Prostate gland (tissue), 2 donors: ENCODE measurements at regions not wholly inside any gene's neighbourhood (a gene's known extent, or its start where the extent isn't known, plus 50 kb on each side); places are given as distances from the start of the nearest gene placed in this dataset.

Source experiments
- DNase-seq: peaks from one replicate; pipeline ENCODE4 v3.0.0-alpha.2; 2019; ENCODE audit warnings: low spot score
- H3K27ac ChIP-seq, 2 donors: fragments of 200-600 bp; sonication (generic); 2 replicates each; pipeline ENCODE4 v1.5.1; 2017 to 2019
- H3K27me3 ChIP-seq: fragments of 200-600 bp; sonication (generic); replicated peaks from 2 replicates; pipeline ENCODE4 v1.5.1; 2019; ENCODE audit not compliant: insufficient read depth
- H3K36me3 ChIP-seq, 2 donors: fragments of 200-600 bp; sonication (generic); 1 replicate in 1 of 2; 2 replicates in 1 of 2; pipeline versions ENCODE4 v1.5.1 to v1.8.1; 2017 to 2019
- H3K4me1 ChIP-seq: fragments of 200-600 bp; sonication (generic); replicated peaks from 2 replicates; pipeline ENCODE4 v1.5.1; 2019
- H3K4me3 ChIP-seq, 2 donors: fragments of 200-600 bp; sonication (generic); 2 replicates each; pipeline ENCODE4 v1.5.1; 2017 to 2019
- H3K9me3 ChIP-seq: fragments of 200-600 bp; sonication (generic); 2 replicates; pipeline ENCODE4 v1.5.1; 2017
- POLR2A ChIP-seq: fragments of 450-650 bp; IDR thresholded peaks from one replicate; pipeline ENCODE4 v1.6.1; 2016; ENCODE audit warnings: antibody characterized with exemption, mild to moderate bottlenecking
- POLR2AphosphoS5 ChIP-seq: sonication (generic); formaldehyde crosslinking; IDR thresholded peaks from one replicate; pipeline ENCODE4 v1.6.1; 2017; ENCODE audit warnings: antibody characterized with exemption
- WGBS: methylation state at CpG from one replicate; pipeline ENCODE4 v1.1.5; 2018; 5-methylcytosine and 5-hydroxymethylcytosine counted together
- intact Hi-C: fragments of 100-400 bp; cut with DNase I; formaldehyde crosslinking; loops from one replicate; pipeline ENCODE4 v1.14.2; 2022
- TF ChIP-seq, protein P1 (sequence below), 4 experiments: fragments of 200-600 bp in 2 of 4; fragments of 450-650 bp in 2 of 4; sonication (generic) in 2 of 4; IDR thresholded peaks; 1 replicate in 3 of 4; 2 replicates in 1 of 4; pipeline ENCODE4 v1.5.1; 2016 to 2019; ENCODE audit warnings: antibody characterized with exemption in 4 of 4, mild to moderate bottlenecking in 2 of 4, moderate library complexity in 2 of 4

DNA sequence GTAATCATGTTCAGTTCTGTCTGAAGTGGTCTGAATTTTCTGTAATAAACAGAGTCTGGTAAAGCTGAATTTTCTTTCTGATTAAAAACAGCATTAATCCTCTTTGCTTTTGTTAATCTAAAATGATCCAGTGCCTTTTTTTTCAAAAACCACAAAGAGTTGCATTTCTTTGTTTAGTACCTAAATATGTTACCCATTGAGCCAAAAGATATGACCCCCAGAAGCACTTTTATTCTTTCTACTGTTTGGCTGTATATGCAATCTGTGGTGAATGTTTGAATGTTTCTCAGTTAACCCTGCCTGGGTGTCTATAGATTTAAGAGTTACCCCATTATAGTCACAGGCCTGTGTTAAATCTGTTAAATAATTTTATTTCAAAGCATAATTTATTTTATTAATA lies 394.8 kb downstream of the PTPRC start:
- Histone ChIP-seq H3K4me3 (no peak overlapping the region), H3K4me1 (no peaks in the 10 kb centered on the region), H3K27ac (no peak overlapping the region), H3K9me3 (no peaks in the 10 kb centered on the region), H3K27me3 (no peaks in the 10 kb centered on the region), H3K36me3 (no peaks in the 10 kb centered on the region)
- TF ChIP-seq POLR2A: no peak
- no peak for TF ChIP-seq POLR2AphosphoS5
- TF ChIP-seq, protein P1, sequence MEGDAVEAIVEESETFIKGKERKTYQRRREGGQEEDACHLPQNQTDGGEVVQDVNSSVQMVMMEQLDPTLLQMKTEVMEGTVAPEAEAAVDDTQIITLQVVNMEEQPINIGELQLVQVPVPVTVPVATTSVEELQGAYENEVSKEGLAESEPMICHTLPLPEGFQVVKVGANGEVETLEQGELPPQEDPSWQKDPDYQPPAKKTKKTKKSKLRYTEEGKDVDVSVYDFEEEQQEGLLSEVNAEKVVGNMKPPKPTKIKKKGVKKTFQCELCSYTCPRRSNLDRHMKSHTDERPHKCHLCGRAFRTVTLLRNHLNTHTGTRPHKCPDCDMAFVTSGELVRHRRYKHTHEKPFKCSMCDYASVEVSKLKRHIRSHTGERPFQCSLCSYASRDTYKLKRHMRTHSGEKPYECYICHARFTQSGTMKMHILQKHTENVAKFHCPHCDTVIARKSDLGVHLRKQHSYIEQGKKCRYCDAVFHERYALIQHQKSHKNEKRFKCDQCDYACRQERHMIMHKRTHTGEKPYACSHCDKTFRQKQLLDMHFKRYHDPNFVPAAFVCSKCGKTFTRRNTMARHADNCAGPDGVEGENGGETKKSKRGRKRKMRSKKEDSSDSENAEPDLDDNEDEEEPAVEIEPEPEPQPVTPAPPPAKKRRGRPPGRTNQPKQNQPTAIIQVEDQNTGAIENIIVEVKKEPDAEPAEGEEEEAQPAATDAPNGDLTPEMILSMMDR (IDR thresholded peaks at IDR 0.05): no peak
- DNase-seq: no peak
- intact Hi-C loops: no loop called here

DNA sequence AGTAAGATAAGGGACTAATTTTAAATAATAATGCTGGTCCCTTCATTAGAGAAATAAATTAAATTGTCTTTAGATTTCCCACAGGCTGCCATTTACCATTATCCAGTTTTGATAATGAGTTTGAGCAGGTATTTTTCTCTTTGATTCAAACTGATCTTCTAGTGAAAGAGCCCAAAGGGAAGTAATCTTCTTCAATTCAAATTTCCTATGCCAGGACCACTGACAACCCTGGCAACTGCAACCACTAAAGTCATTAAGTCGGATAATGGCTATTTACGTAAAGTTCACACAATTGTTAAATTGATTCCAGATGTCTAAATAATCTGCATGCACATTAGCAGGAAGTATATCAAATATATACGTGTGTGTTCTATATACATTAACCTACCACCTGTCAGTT lies 399.3 kb downstream of the PTPRC start:
- WGBS: 59% methylated on average over 3 of the region's 3 CpGs
- no peaks in the 10 kb centered on the region for H3K9me3 ChIP-seq
- no peaks in the 10 kb centered on the region for H3K4me1 ChIP-seq
- H3K4me3 ChIP-seq: no peak overlapping the region
- H3K27ac ChIP-seq: no peak overlapping the region
- TF ChIP-seq POLR2AphosphoS5: no peak
- TF ChIP-seq, protein P1 (IDR thresholded peaks at IDR 0.05): no peak
- TF ChIP-seq POLR2A: no peak
- no peak for DNase-seq
- intact Hi-C loops: no loop called here
- no peaks in the 10 kb centered on the region for H3K36me3 ChIP-seq
- H3K27me3 ChIP-seq: no peaks in the 10 kb centered on the region

DNA sequence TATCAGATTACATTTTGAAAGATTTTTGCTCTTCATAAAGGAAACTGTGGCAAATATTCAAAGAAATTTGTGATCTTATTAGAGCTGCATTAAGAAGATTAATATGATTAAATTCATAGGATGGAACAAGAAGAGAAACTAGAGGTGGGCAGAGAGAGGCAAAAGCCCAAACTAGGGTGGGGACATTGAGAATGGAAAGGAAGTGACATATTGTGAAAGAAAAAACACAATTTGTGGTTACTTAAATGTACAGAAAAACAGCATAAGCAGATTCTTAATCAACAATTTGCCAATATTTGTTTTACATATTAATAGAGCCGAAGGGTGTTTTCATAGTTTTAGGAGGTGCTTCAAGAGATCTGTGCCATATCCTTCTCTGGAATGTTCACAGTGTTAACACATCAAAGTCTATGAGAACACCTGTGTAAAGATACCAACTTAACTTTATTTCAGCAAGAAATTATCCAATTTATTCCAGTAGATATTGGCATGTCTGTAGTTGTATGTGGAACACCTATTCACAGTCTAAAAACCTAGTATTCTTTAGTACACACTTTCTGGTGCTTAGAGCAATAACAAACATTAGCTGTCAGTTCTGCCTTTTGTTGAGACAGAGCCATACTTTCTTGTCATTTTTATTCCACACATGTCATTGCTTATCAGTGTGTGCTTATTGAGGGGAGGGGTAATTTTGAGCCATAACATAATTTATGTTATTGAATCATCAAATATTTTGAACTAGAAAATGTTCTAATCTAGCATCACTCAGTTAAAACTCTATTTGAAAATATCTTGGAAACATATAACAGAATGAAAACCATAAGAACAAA lies 401.5 kb downstream of the PTPRC start:
- Histone ChIP-seq H3K27ac (no peak overlapping the region), H3K4me1 (no peaks in the 10 kb centered on the region), H3K4me3 (no peak overlapping the region), H3K27me3 (no peaks in the 10 kb centered on the region), H3K9me3 (no peaks in the 10 kb centered on the region), H3K36me3 (no peaks in the 10 kb centered on the region)
- TF ChIP-seq POLR2AphosphoS5: no peak
- no peak for TF ChIP-seq POLR2A
- TF ChIP-seq, protein P1 (IDR thresholded peaks at IDR 0.05): no peak
- WGBS: 68% methylated on average over 1 of the region's 1 CpG
- no peak for DNase-seq
- intact Hi-C loops: no loop called here

DNA sequence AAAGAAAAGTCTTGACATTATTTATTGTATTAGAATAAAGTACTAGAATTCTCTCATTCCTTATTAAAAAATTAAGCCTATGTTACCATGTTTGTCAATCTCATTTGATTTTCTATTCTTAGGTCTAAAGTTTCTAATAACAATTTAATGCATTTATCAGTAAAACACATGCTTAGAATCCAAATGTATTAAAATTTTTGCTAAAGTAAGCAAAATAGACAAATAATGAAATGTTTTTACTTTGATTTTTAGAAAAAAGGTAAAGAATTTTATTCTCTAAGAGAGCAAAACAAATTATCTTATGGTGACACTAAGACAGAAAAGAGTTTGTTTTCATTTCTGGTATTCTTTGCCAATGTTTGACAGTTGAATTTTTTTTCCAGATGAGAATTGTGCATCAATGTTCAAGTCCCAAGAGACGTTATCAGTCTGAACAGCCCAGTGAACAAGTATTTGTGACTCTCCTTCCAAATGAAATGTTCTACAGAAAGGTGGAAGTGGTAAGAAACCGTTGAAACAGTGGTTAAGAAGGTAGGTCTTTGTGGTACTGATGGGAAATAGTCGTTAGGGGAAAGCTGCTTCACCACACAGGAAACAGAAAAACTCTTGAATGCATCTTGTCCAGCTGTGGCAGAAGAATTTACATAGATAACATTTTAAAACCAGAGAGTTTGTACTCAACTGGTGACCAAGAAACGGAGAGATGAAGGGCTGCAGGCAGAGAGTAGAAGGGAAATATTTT lies 402.5 kb downstream of the PTPRC start:
- Histone ChIP-seq H3K9me3 (no peaks in the 10 kb centered on the region), H3K4me3 (no peak overlapping the region), H3K4me1 (no peaks in the 10 kb centered on the region), H3K27ac (no peak overlapping the region), H3K27me3 (no peaks in the 10 kb centered on the region), H3K36me3 (no peaks in the 10 kb centered on the region)
- intact Hi-C loops: no loop called here
- 28% methylated on average over 4 of the region's 4 CpGs for WGBS
- no peak for DNase-seq
- TF ChIP-seq, protein P1 (IDR thresholded peaks at IDR 0.05): no peak
- TF ChIP-seq POLR2A: no peak
